ENCODE measurements at regions not wholly inside any gene's neighbourhood (a gene's known extent, or its start where the extent isn't known, plus 50 kb on each side); places are given as distances from the start of the nearest gene placed in this dataset.

- DNase-seq = no peak
Observed at GRCh38 chr5:143870362-143870761, 58.4 kb downstream of the HMHB1 start.

DNA sequence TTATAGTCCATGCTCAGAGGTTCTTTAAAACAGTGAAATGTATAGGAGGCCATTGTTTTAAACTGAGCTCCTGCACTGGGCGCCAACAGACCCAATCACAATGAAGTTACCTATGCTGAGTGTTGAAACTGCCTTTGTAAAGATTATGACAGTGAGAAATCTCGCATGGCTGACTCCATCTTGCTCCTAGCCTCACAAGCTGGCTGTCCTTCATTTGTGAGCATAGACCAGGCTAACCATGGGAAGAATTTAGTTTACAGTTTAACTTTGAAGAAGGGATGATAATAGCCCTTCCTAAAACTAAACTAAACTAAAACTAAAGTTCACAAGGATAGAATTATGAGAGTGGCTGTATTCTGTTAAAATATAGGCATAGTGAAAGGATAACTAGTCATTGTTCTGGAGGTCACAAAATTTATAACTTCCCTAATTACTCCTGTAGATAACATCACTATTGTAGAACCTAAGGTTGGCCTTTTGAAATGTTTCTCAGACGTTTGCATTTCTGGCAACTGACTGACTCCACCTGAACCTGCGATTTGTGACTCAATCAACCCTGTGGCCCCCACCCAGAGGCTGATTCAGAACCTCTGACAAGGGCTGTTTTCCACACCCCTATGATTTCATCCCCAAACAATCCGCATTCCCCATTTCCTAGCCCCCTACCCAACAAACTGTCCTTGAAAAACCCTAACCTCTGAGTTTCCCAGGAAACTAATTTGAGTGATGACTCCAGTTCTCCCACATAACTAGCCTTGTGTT lies 59.1 kb downstream of the HMHB1 start:
- no peak for DNase-seq

GRCh38 chr5:143871672-143872071 lies 59.7 kb downstream of the HMHB1 start:
- DNase-seq = no peak

GRCh38 chr5:143874312-143874711 lies 62.4 kb downstream of the HMHB1 start:
- DNase-seq = no peak

DNA sequence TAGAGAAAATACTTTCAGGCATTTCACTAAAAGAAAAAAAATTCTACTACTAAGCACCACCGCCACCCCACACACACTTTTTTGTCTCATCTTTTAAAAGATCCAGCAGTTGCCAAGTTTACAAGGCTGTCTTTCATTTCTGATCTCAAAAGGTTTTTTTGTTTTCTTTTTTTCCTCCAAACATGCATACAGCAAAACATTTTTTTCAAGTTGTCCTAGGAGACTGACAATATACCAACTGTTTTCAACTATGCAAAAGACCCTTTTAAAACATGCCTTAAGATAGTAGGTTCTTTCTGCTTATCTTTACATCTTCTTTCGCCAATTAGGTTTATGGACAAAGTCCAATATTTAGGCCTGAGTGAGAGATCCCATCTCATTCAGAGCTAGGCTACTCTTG lies 65.2 kb downstream of the HMHB1 start:
- no peak for DNase-seq

DNA sequence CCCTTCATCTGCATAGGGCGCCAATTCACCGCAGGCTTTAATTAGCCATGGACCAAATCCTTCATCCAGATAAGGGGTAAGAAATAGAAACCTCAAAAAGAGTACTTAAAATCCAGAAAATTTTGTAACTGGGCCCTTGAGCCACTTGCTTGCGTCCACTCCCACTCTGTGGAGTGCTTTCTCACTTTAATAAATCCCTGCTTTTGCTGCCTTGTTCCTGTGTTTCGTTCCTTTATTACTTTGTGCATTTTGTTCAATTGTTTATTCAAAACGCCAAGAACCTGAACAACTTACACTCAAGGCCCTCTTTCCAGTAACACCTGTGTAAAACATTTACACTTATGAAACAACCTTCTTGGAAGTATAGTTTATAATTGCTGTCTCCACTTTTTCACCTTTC lies 66.5 kb downstream of the HMHB1 start:
- DNase-seq = no peak

DNA sequence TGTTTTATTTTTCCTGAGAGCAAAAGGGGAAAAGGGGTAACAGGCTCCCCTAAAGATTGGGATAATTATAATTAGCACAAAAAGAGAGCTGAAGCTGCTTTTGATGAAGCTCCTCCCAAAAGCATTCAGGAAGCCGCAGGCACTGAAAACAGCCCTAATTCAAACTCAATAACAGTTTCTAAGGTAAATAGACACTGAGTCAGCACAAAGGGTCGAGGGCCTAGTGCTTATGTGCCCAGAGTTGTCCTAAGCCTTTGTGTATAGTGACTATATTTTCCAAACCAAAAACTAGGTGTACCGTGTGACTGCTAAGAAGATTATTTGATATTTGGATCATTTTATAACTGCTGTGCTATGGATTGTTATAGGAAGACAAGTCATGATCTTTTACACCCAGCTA lies 67.7 kb downstream of the HMHB1 start:
- no peak for DNase-seq

- DNase-seq = no peak
Observed at GRCh38 chr5:143880178-143880577, 68.2 kb downstream of the HMHB1 start.

DNA sequence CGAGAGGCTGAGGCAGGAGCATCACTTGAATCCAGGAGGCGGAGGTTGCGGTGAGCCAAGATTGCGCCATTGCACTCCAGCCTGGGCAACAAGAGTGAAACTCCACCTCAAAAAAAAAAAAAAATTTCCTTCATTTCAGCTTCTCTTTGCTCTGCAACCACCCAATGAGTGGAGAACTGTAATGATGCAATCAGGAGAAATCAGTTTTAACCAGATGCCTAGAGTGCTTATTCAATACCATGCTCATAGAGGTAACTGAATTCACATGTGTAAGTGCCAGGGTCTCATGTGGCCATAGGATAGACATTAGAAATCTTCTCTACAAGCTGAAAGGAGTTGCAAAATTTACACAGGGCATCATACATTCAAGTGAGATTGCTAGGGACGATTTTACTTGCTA lies 70.6 kb downstream of the HMHB1 start:
- DNase-seq = no peak

DNA sequence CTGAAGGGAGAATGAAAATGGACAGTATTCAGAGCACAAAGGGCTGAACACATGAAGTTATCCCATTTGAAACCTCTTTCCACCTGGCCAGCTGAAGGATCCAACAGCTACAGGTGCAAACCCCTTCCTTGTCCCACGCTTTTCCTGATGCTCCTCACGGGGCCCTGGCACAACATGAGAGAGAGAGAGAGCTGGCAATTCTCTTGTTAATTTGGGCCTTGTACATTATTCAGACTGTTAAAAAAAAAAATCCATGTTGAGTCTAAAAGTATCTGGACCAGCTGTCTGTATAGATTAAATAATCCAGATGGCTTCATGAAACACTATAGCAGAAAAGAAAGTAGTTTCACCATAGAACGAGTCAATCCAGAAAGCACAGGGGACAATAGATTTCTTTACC lies 74.1 kb downstream of the HMHB1 start:
- DNase-seq = peak; percentile 46

- DNase-seq = peak; percentile 49
Observed at GRCh38 chr5:143886651-143887638, 75.0 kb downstream of the HMHB1 start.

- DNase-seq = peak; percentile 24
Observed at GRCh38 chr5:143887903-143888665, 76.1 kb downstream of the HMHB1 start.

DNA sequence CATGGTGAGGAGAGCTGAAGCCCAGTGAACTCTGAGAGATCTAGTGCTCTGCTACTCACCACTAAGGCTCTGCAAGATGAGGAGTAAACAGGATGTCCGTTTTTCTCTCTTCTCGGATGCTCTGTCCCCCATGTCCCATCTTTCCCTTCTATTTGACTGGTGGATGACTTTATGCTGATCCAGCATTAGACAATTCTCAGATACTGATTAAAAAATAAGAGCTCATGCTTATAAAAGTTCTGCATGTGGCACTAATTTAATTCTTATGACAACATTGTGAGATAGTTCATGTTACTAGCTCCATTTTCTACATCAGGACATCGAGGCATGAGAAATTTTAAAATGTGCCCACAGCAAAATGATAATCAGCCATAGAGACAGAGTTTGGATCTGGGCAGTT lies 77.0 kb downstream of the HMHB1 start:
- no peak for DNase-seq

GRCh38 chr5:143889986-143890385 lies 78.0 kb downstream of the HMHB1 start:
- no peak for DNase-seq

GRCh38 chr5:143890487-143890886 lies 78.5 kb downstream of the HMHB1 start:
- no peak for DNase-seq

- no peak for DNase-seq
Observed at GRCh38 chr5:143892271-143892670, 80.3 kb downstream of the HMHB1 start.

DNA sequence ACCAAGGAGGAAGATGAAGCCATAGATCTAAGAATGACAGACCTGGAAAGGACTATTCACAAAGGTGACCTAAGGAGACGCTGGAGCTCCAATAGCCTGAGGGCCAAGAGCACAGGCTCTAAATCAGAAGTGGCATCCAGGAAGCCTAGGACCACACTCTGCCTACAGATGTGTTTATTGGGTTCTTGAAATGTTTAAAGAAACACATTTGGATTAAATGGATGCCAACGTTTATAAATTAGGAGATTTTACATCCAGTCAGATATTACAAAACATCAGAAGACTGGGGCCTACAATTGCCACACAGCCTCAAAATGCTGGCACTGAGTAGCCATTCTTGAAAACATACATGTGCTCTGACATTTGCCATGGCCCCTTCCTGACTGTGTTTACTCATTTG lies 80.9 kb downstream of the HMHB1 start:
- DNase-seq = no peak

DNA sequence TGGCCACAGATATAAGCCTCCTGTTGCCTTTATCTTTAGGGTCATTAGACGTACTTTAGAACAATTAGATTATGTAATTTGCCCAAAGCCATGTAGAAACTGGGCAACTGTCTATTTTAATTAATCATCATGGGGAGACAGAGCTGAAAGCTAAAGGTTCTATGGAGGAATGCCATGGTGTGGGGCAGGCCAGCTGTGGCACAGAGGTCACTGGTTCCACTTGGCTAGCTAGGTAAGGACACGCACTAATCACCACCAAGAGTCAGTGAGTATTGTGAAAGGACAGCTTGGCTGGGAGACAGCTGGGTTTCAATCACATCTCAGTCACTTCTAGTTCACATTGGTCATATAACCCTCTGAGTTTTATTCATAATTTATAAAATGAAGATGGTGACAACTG lies 81.7 kb downstream of the HMHB1 start:
- no peak for DNase-seq

GRCh38 chr5:143896516-143896915 lies 84.6 kb downstream of the HMHB1 start:
- DNase-seq = no peak

DNA sequence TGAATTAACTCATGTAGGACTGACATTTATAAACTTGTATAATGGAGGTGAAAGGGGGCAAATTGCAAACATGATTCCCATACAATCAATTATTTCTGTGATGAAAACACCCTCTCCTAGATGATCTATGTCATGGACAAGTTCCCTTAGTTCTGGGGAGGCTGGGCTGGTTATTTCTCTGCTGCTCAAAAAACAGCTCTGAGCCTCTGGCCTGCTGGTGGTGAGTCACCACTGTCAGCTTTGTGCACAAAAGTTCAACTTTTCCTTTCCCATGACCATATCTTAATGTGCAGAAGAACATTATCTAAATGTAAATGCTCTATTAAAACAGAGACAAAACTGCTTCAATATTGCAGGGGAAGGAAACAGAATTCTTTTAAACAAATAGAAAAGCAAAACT lies 85.0 kb downstream of the HMHB1 start:
- no peak for DNase-seq

DNA sequence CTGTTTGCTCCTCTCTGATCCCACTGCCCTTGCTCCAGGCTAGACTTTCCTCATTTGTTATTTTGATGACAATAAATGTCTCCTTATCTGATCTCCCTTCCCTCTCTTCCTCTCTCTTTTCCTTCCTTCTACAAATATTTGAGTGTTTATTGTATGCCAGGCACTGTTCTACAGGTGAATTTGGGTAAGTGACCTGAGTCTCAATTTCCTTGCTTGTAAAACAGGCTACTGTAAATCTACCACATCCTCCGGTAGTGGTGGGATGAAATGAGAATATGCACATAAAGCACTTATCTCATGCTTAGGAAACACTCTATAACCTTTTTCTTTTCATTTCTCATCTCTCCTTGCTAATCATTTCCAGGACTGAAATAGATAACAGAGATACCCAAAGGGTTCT lies 86.4 kb downstream of the HMHB1 start:
- no peak for DNase-seq

GRCh38 chr5:143898916-143899591 lies 87.1 kb downstream of the HMHB1 start:
- no peak for DNase-seq

All from hindlimb muscle (tissue), 1 donor.